ENCODE measurements at regions not wholly inside any gene's neighbourhood (a gene's known extent, or its start where the extent isn't known, plus 50 kb on each side); places are given as distances from the start of the nearest gene placed in this dataset.
"Not testable (repeated sequence)": the region's sequence is repeated elsewhere in the genome, so short reads cannot be mapped to it uniquely, and the experiment has no call there.

DNA sequence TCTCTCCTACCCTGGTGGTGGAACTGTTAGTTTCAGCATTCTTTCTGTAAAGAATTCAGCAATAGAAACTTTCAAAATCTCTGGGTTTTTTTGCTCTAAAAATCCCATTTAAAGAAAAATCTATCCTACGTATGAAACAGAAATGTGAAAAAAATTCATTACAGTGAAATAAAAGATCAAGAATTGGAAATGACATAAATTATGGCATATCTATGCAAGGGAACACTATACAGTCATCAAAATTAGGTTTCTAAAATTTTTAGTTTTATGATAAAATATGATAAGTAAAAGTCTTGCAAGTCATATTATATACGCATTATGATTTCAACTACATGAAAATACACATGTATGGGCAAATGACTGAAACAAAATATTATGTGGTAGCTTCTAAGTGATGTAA, 342.6 kb downstream of the CETN3 start:
- DNase-seq (ENCODE audit: low spot score): no peak

DNA sequence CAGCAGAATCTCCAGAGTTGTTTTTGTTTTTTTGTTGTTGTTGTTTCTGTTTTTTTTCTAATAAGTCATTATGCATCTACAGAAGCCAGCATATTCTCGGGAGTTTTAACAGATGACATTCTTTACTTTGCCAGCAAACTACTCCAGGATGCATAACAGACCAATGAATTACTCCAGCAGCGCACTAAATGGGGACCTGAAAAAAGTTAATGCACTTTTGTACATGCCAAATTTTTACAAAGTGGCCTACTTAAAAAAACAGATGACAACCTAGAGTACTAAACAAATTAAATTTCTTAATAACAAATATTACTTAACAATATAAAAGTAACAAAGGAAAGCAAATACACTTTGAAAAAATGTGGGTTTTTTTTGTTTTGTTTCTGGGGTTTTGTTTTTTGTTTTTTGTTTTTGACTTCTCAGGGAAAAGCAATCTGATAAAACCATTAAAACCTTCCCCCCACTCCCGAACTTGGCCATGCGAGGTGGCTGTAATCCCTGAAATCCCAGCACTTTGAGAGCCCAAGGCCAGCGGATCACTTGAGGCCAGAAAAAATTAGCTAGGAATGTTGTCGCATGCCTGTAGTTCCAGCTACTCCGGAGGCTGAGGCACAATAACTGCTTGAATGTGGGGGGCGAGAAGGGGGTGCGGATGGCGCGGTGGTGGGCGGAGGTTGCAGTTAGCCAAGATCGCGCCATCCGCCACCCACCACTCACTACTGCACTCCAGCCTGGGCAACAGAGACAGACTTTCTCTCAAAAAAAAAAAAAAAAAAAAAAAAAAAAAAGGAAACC, 352.4 kb downstream of the CETN3 start:
- no peak for DNase-seq (ENCODE audit: low spot score)

DNA sequence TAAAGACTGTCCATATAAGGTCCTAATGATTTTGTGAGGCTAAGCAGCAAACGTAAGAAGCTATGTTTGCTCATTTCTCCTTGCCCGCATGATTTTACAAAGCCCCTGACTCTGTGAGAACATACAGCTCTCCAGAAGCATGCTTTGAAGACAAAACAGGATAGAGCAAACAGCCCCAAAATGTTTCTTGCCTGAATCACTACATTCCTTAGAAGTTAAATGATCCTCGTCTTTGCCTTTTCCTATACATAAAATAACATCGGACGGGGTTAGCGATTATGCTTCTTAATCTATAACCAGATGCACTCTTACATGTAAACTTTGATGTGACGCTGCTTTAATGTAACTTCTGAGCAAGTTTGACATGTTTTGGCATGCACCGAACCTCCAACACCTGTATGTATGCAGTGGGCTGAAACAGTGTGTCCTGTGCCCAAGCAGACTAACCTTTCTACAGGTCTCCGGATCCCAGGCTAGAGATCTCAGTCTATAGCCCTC, 353.7 kb downstream of the CETN3 start:
- no peak for DNase-seq (ENCODE audit: low spot score)

- no peak for DNase-seq (ENCODE audit: low spot score)
Measured at GRCh38 chr5:90054612-90055011, 354.9 kb downstream of the CETN3 start.

DNA sequence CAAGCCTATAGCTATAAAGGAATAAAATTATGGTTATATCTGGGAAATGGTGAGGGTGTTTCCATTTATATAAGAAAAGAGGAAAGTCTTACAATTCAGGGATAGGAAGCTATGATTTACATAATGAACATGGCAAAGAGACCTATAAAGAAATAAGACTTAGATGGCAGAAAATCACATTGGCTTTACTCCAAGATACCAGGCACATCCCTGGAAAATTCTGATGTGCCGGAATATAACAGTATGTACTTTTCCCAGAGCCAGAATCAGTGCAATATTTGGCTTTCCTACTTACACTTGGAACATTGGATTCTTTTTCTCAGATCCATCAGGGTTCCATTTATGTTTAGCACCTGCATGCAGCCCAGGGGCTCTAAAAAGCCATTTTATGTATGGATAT, 357.8 kb downstream of the CETN3 start:
- DNase-seq (ENCODE audit: low spot score): no peak

DNA sequence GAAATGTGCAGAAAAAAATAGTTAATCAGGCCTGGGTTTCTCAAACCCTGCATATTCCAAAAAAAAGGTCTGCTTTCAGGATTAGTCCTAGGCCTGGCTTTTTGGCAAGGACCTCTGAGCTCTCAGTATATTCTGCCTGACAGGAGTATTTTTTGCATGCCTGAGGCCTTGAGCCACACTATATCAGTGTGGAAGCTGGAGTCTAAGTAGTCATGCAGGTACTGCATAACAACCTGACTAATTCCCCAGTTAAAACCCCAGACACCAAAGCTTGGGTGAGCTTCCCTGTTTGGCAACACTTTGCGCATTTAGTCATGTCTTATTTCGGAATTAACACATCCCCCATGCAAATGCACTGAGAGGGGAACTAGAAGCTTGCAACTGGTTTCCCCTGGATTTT, 359.5 kb downstream of the CETN3 start:
- no peak for DNase-seq (ENCODE audit: low spot score)

DNA sequence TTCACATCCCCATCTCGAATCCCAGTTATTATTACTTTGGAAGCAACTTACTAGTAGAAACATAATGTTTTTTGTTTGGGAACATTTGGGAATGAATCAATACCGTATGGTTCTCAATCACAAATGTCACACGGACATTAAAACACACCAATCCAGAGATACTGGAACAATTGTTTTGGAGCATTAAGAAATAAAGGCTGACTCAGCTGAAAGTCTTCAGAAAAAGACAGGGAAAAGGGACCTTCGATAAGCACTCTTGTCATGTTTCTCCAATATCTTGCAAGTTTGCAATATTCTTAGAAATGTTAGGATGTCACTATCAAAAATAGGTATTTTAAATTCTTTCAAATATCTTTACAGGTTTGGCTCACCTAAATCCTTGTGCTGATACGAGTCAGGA, 362.4 kb downstream of the CETN3 start:
- DNase-seq (ENCODE audit: low spot score): no peak

DNA sequence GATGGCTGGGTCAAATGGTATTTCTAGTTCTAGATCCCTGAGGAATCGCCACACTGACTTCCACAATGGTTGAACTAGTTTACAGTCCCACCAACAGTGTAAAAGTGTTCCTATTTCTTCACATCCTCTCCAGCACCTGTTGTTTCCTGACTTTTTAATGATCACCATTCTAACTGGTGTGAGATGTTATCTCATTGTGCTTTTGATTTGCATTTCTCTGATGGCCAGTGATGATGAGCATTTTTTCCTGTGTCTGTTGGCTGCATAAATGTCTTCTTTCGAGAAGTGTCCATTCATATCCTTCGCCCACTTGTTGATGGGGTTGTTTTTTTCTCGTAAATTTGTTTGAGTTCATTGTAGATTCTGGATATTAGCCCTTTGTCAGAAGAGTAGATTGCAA, 369.5 kb downstream of the CETN3 start:
- DNase-seq (ENCODE audit: low spot score): not testable (repeated sequence)

GRCh38 chr5:90037646-90038045, 371.9 kb downstream of the CETN3 start:
- no peak for DNase-seq (ENCODE audit: low spot score)

DNA sequence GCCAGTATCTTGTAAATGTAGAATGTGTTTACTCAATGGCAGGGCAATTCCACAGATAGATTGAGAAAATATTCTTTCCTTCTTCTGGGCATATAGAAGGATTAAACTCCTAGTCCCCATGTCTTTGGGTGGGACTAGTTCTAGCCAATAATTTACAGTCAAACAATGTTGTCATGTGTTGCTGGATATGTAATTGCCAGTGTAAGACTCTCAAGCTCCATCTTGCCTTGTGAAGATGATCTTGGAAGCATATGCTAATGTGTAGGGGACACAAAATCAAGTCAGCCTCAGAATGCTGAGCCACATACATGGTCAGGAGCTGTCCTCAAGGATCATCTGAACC, 386.9 kb downstream of the CETN3 start:
- DNase-seq (ENCODE audit: low spot score): no peak

- DNase-seq (ENCODE audit: low spot score): no peak
Measured at GRCh38 chr5:90022002-90022710, 387.4 kb downstream of the CETN3 start.

GRCh38 chr5:90020575-90021538, 388.7 kb downstream of the CETN3 start:
- DNase-seq (ENCODE audit: low spot score): peak; percentile 47

DNA sequence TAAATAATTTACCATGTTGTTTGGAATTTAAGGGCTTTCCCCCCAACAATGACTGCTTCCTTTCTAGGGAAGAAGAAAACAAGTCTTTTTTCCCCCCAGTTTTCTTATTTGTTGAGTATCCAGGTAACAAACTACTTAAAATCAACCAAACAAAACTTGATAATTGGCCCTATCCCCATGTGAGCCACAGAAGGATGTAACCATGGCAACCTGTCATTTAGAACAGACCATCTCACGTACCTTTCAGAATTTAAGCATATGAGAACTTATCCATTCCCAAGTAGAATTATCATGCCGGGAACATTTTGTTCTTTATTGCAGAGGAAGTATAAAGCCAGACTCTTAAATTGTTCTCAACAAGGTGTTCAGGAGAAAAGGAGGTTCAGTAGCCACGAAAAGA, 392.3 kb downstream of the CETN3 start:
- no peak for DNase-seq (ENCODE audit: low spot score)

- DNase-seq (ENCODE audit: low spot score): peak; percentile 10
Measured at GRCh38 chr5:90015584-90016018, 394.0 kb downstream of the CETN3 start.

GRCh38 chr5:90014420-90014819, 395.1 kb downstream of the CETN3 start:
- no peak for DNase-seq (ENCODE audit: low spot score)

DNA sequence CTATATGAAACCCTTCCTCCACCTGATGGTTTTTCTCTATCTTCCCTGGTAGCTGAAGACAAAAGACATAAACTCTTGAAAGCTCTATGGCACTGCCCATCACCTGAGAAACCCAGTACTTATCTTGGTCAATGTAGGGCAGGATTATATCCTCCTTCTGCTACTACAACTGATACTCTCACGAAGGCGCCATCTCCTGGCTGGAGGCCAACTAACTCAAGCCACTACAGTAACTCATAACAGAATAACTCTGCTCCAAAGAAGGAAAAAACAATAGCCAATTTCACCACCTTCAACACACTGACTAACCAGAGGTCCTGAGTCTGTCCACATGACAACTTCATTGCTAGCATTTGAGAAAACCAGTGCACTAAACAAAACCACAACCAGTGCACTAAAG, 409.2 kb downstream of the CETN3 start:
- DNase-seq (ENCODE audit: low spot score): no peak

GRCh38 chr5:89998519-89999305, 410.8 kb downstream of the CETN3 start:
- no peak for DNase-seq (ENCODE audit: low spot score)

DNA sequence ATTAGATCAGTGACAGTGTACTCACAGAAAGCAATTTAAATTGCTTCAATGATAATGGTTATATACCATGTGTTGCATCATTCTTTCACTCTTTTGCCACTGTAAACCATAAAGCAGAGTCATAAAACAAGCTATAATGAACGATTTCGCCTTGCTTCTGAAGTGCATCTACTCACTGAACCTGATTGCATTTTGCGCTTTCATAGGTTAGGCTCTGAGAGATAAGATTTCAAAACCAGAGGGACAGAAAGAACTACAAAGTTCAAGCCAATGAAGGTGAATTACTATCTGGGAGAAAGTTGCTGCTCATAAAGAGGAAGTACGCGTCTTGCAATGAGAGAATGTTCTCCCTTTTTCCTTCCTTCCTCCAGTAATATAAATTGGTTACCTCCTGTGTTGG, 412.7 kb downstream of the CETN3 start:
- DNase-seq (ENCODE audit: low spot score): no peak

DNA sequence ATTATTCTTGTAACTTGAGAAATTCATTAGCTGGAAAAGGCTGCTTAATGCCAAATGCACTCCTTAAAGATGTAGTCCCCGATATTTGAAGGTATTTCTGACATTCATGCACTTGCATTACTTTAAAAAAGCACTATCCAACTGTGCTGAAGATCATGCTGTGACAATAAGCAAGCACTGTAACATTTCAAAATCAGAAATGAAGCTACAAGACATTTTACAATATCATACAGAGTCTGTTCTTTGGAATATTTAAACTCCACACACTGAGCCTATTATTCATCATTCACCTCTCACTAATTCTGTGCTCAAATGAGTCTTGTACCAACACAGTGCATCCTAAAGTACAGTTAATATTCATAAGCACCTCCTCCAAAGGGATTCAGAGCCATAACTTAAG, 413.2 kb downstream of the CETN3 start:
- DNase-seq (ENCODE audit: low spot score): no peak

DNA sequence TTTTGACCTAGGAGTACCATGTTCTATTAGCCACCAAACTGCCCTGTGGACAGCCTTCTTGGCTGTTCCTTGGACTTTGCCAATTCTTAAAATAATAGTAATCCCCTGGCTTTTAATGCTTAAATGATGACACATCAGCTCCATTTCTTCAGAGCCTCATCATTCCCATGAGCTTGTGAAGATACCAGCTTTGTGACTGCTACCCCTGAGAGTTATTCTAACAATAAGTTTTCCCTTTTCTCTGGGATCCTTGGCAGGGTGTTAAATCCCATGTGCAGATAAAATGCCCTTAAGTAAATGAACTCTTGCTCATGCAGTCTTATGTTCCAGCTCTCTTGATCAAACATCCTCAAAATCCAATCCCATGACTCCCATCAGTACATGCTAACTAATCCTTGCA, 415.3 kb downstream of the CETN3 start:
- DNase-seq (ENCODE audit: low spot score): no peak

DNA sequence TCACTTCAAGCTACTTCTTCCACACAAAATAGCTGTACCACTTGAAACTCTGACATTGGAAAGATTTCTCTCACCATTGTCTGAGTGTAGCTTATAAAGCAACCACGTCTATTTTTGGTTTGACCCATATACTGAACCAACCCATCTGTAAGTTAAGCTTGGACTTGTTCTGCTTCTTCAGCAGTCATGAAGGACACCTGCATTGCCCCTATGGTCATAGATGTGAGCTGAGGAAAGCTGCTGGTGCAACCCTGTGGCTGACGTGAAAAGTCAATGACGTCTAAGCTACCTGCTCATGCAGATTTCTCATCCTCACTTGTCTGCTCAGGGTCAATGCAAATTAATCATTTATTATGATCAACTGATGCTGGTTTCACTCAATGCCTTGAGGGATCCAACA, 417.4 kb downstream of the CETN3 start:
- DNase-seq (ENCODE audit: low spot score): no peak

DNA sequence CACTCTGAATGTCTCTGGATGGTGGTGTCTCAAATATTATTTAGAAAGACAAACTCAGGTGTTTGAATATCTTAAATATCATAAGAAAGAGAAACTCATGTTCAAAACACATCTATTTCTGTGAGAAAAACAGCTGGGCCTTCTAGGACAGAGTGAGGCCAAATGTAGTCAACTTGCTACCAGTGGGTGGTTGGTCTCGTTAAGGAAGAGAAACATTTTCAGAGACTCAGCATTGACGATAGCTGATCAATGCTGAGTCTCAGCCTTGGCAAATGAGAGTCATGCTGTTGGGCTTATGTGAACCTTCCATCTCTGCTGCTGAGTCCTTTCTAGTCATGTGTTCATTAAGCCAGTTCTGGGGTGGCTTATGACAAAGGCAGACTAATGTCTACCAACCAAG, 418.0 kb downstream of the CETN3 start:
- no peak for DNase-seq (ENCODE audit: low spot score)
